GM19328 (cell line): ENCODE measurements at regions not wholly inside any gene's neighbourhood (a gene's known extent, or its start where the extent isn't known, plus 50 kb on each side); places are given as distances from the start of the nearest gene placed in this dataset.

Experiments used
- ATAC-seq: cut with Tn5 transposase; IDR thresholded peaks from one replicate; pipeline ENCODE4 v1.9.1; 2021; ENCODE audit warnings: mild to moderate bottlenecking, moderate library complexity; ENCODE audit not compliant: unreplicated experiment

DNA sequence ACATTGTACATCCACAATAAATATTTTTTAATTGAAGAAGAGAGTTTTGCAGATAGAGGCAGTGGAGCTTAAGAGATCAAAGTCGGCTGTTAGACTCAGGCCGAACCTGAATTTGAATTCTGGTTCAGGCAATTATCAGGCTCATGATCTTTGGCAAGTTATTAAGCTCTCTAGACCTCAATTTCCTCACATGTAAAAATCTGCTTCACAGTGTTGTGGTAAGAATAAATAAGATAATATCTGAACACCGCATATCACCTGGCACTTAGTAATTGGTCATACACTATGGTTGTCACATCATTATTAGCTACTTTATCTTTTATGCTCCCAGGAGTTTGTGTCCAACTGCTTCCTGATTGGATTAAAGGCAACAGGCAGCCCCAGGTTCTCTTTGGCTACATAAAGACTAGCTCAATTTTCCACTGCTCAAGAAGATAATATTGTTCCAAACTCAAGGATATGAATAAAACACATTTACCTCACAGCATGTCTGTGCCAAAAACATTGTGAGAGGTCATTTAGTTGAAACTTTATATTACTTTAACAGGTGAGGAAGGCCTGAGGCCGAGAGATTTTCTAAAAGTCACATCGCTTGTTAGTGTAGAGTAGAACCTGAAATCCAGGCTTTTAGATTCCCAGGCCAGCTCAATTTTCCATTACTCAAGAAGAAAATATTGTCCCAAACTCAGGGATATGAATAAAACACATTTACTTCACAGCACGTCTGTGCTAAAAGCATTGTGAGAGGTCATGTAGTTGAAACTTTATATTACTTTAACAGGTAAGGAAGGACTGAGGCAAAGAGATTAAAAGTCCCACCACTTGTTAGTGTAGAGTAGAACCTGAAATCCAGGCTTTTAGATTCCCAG lies 289.2 kb upstream of the PTGER4 start:
- ATAC-seq = no peak

DNA sequence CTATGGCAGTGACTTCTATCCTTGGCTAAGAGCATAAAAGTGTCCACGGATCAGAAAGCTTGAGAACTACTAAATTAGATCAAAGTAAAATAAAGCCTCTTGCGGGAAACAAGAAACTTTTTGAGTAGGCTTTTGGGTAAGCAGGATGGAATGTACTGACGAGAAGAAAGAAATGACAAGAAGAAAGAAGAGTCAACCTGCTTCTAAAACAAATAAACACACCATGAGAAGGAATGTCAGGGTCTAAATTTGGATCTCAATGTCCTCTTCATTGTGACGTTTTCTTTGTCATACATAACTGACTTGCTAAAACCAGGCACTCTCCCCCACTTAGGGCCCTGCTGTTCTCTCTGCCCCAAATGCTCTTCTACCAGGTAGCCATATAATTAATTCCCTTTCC lies 290.1 kb upstream of the PTGER4 start:
- ATAC-seq = no peak

- ATAC-seq = peak; percentile 86
Observed at GRCh38 chr5:40386289-40386688, 293.4 kb upstream of the PTGER4 start.

DNA sequence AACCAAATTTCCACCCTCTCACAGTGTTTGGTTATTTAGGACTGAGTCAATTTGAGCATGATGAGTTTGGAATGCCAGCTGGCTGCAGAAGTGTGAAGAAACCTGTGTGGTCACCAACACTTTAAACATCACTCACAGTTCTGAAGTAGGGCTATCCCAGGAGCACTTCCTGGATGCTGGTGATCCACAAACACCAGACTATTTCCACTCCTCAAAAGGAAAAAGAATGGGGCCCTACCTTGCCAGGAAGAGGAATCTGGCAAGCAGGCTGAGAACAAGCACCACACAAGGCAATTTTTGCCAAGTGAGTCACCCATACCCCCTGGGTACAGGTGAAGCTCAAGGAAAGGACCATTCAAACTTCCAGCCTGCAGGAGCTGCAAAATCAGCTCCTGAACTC lies 294.2 kb upstream of the PTGER4 start:
- no peak for ATAC-seq

GRCh38 chr5:40384782-40385390 lies 294.8 kb upstream of the PTGER4 start:
- ATAC-seq = no peak

GRCh38 chr5:40383749-40384651 lies 295.7 kb upstream of the PTGER4 start:
- ATAC-seq = no peak

DNA sequence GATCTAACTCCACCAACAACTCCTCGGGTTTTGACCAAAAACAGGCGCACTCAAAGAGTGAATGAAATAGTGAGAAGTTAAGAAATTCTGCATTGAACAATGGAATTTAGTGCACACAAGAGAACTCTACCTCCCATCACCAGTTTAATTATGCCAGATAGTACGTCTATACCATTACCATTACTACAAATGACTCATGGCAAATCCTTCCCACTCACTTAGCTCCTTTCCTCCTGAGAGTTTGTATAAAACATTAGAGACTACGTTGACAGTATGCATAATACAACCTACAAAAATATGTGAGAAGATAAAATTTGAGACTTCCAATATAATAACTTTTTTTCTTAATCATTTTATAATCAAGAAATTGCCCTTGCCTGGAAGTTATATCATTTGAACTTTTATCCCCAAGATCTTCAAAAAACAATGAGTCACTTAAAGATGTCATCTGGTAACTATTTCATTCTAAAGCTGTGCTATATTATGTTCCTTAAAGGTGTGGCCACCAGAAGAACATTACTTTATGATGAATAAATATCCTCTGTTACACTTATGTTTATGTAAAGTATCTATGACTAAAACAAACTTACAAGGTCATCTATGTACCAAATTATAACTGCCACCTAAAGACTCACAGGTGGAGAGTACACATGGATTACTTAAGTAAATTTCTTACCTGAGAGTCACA lies 297.9 kb upstream of the PTGER4 start:
- ATAC-seq = no peak

DNA sequence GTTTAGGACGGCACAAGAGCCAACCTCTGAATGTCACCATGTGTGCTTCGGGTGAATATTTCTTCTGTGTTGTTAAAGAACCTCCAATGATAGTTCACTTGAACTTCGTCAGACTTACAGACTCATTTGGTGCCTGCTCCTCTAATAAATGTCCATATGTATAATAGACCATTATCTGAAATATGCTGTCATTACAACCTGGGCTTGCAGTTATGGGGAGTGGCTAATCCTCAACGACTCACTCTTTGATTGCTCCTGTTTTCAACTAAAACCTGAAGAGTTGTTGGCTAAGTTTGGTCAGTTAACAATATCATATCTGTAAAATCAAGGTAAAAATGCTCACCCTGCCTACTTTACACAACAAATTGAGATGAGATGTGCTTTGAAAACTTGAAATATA lies 298.7 kb upstream of the PTGER4 start:
- no peak for ATAC-seq

DNA sequence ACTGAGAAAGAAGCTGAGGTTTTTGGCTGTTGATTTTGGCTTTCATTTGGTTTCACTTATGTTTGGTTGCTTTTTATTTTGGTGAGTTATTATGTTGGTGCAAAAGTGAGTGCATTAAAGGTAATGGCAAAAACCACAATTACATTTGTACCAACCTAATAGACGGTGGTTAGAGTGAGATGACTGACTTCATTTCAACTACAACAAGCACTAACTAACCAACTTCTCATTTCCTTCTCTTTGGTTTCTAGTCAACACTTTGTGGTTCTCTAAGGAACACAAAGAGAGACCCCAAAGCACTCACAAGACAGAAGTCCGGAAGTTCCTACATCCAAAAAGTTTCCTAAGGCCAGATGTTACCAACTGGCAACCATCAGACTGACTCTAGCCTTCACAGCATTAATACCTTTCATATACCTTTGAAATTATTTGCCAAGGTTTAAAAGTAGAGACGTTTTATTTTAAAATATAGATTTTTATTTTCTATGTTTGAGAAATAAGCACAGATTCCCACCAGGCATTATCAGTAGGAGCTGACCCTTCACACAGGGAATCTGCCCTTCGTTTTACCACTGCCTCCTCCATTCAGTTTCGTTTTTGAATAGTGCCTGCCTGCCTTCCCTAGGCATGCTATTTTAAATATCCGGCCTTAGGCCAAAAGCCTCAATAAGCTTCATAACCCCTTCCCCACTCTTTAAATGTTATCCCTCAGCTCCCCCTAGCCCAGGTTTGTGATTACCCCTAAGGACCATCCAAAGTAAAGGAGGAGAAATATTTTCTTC lies 301.1 kb upstream of the PTGER4 start:
- ATAC-seq = peak; percentile 64

DNA sequence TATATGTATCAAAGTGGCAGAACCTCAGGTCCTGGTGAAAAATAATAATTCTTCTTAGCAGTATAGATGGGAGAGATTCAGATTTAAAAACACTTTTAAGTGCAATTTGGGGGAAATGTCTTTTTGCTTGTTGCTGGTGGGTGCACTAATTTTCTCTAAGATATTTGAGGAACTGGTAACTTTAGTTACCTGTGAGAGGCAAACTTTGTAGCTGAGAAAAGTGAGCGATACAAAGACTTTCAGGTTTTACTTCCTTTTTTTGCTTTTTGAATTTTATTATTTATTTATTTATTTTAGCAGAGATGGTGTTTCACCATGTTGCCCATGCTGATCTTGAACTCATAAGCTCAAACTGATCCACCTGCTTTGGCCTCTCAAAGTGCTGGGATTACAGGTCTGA lies 303.1 kb upstream of the PTGER4 start:
- no peak for ATAC-seq

- no peak for ATAC-seq
Observed at GRCh38 chr5:40374853-40375252, 304.9 kb upstream of the PTGER4 start.

- no peak for ATAC-seq
Observed at GRCh38 chr5:40368200-40368599, 311.5 kb upstream of the PTGER4 start.

DNA sequence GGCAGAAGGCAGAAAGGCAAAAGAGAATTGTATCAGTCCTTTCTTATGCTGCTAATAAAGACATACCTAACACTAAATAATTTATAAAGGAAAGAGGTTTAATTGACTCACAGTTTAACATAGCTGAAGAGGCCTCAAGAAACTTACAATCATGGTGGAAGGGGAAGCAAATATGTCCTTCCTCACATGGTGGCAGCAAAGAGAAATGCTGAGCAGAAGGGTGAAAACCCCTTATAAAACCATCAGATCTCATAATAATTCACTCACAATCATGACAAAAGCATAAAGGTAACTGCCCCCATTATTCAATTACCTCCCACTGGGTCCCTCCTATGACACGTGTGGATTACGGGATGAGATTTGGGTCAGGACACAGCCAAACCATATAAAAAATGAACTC lies 312.5 kb upstream of the PTGER4 start:
- no peak for ATAC-seq

GRCh38 chr5:40365342-40366330 lies 314.1 kb upstream of the PTGER4 start:
- ATAC-seq = no peak

DNA sequence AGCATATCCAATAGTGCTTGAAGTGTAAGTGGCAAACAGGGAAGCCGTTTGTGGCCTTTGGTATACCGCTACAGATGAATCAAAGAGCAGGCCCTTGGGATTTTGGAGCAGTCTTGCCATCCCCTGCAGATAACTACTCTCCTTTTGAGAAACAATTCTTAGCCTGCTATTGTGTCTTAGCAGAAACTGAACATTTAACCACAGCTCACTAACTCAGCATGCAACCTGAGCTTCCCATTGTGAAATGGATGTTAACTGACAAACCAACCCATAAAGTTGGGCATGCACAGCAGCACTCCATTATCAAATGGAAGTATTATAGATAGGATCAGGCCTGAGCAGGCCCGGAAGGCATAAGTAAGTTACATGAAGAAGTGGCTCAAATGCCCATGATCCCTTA lies 315.3 kb upstream of the PTGER4 start:
- no peak for ATAC-seq

GRCh38 chr5:40361378-40361777 lies 318.3 kb upstream of the PTGER4 start:
- ATAC-seq = no peak

- ATAC-seq = no peak
Observed at GRCh38 chr5:40360685-40361084, 319.0 kb upstream of the PTGER4 start.

GRCh38 chr5:40359832-40360231 lies 319.9 kb upstream of the PTGER4 start:
- no peak for ATAC-seq

DNA sequence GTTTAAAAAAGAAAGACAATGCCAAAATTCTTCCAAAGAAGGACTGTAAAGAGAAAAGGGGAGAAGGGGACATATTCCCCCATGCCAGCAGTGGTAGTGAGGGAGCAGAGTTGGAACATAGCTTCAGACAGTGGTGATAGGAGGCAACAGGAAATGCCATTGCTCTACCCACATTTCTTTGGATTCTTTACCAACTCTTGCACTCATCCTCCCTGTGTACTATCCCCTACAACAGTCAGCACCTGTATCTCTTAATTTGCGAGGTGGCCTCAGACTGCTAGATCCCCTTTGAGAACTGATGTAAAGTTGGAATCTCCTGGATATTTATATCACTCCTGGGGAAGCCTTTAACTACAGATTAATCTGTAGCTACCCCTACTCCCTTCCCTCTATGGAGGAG lies 320.6 kb upstream of the PTGER4 start:
- ATAC-seq = no peak
